ENCODE measurements at regions not wholly inside any gene's neighbourhood (a gene's known extent, or its start where the extent isn't known, plus 50 kb on each side); places are given as distances from the start of the nearest gene placed in this dataset.
A peak's percentile ranks its signal among the peaks of the same experiment; 100 is the strongest.

DNA sequence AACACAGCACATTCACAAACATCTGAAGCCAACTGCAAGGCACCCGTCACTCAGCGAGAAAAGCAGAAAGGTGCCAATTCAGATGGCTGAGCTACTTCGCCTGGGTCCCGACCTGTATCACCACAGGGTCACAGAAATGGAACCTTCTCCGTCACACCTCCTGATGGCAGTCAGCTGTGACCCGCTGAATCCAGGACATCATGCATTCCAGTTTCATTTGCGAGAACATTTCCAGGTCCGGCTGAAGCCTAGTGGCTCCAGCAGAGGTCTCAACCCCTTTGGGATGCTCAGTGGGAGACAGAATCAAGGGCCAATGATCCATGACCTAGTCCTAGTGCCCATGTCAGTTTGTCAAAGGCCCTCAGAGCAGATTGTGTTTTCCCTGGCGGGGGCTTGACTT, 193.6 kb upstream of the KLF14 start:
- no peaks in the 10 kb centered on the region for H3K9me3 Mint-ChIP-seq (ENCODE audit: insufficient read depth)
- Histone ChIP-seq H3K79me2 (ENCODE audit: control insufficient read depth, insufficient read depth, low read length) (peaks cover 96% of the 10 kb centered on the region), H3K27ac (ENCODE audit: low read length in 2 of 2) (peak overlapping the region in 1 of 2 donors; percentile 39), H3K36me3 (replicated peaks in 1 of 2; ENCODE audit: control extremely low read depth in 1 of 2, control insufficient read depth in 1 of 2, extremely low read depth in 1 of 2, insufficient read depth in 2 of 2, low read length in 1 of 2) (peaks cover 2 to 8% of the 10 kb centered on the region in 2 experiments), H3K4me3 (ENCODE audit: control extremely low read depth in 1 of 5, extremely low read depth in 1 of 5, insufficient read depth in 1 of 5, low read depth in 2 of 5, low read length in 4 of 5) (no peak overlapping the region), H3K9me3 (ENCODE audit: control extremely low read depth in 1 of 3, control insufficient read depth in 2 of 3, insufficient read depth in 1 of 3, low read length in 2 of 3) (no peaks in the 10 kb centered on the region), H4K20me1 (ENCODE audit: control insufficient read depth, insufficient read depth, low read length, poor library complexity, severe bottlenecking) (peaks cover 35% of the 10 kb centered on the region), H3K4me2 (replicated peaks; ENCODE audit: low read depth, low read length, poor library complexity, severe bottlenecking) (no peak overlapping the region), H3K4me1 (ENCODE audit: control insufficient read depth in 2 of 2, insufficient read depth in 2 of 2, low read length in 2 of 2) (peaks cover 37 to 45% of the 10 kb centered on the region in 2 donors), H2AFZ (ENCODE audit: insufficient read depth, low read depth, low read length, poor library complexity, severe bottlenecking) (no peak overlapping the region), H3K9ac (ENCODE audit: low read length) (no peak overlapping the region), H3K27me3 (replicated peaks in 1 of 4; ENCODE audit: control extremely low read depth in 1 of 4, control insufficient read depth in 3 of 4, insufficient read depth in 4 of 4, low read length in 3 of 4) (no peaks in the 10 kb centered on the region)
- peak overlapping the region; percentile 71 for H3K27ac Mint-ChIP-seq
- no peak for DNase-seq
- no peak for ATAC-seq (ENCODE audit: low read depth)
- H3K27me3 Mint-ChIP-seq: no peaks in the 10 kb centered on the region
- ChIA-PET CTCF (interaction anchor here (0.8 to 2.0 kb wide), 4 partner anchors 13 to 178 kb away, joined by 3 to 6 read pairs (median 4); no protein-coding TSS in a partner anchor), POLR2A (no interaction called here)
- TF ChIP-seq, protein P1, sequence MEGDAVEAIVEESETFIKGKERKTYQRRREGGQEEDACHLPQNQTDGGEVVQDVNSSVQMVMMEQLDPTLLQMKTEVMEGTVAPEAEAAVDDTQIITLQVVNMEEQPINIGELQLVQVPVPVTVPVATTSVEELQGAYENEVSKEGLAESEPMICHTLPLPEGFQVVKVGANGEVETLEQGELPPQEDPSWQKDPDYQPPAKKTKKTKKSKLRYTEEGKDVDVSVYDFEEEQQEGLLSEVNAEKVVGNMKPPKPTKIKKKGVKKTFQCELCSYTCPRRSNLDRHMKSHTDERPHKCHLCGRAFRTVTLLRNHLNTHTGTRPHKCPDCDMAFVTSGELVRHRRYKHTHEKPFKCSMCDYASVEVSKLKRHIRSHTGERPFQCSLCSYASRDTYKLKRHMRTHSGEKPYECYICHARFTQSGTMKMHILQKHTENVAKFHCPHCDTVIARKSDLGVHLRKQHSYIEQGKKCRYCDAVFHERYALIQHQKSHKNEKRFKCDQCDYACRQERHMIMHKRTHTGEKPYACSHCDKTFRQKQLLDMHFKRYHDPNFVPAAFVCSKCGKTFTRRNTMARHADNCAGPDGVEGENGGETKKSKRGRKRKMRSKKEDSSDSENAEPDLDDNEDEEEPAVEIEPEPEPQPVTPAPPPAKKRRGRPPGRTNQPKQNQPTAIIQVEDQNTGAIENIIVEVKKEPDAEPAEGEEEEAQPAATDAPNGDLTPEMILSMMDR (IDR thresholded peaks at IDR 0.05): no peak
- no peak for TF ChIP-seq EZH2 (IDR thresholded peaks at IDR 0.05; ENCODE audit: borderline replicate concordance, insufficient read depth, low read depth, low read length, poor library complexity, severe bottlenecking)
- H3K4me1 Mint-ChIP-seq: peaks cover 70% of the 10 kb centered on the region
- intact Hi-C loops (cut with micrococcal nuclease): loop anchor here (2.0 kb wide), 2 partner anchors 15 kb away; no protein-coding TSS in a partner anchor
- 96% methylated on average over 8 of the region's 9 CpGs for WGBS (ENCODE audit: insufficient coverage)
- H3K4me3 Mint-ChIP-seq: no peak overlapping the region

DNA sequence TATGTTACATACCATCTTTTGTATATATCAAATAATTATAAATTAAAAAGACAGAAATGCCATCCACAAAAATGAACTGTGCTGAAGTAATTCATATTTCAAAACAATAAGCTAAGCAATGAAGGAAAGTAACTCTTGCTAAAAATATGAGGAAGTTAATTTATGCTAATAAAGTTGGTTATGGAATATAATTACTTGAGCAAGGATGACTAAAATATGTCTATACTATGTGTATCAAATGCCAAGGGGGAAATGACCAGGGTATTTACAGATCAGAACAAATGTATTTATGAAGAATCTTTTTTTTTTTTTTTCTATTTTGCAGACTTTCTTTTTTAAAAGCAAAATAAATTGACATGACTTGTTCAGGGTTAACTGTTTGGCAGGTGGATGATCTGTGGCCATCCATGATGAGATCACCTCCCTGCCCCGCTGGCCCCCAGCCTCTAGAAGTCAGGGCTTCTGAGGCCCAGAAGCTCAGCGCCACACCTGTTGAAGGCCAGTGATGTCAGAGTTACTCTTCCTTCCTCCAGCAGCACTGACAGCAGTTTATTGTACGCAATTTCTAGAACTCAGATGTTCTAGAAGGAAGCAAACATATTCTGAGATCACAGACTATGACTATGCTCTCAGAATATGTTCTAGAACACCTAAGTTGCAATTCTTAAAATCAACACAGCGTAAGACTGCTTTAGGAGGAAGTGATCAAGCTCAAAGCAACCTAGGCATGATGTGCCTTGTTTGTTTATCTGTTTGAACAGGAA, 196.1 kb upstream of the KLF14 start:
- H3K9ac ChIP-seq (ENCODE audit: low read length): no peak overlapping the region
- intact Hi-C loops (cut with micrococcal nuclease): no loop called here

More for the DNA sequence above, 196.1 kb upstream of the KLF14 start:
- Histone ChIP-seq H3K4me2 (replicated peaks; ENCODE audit: low read depth, low read length, poor library complexity, severe bottlenecking) (peak overlapping the region; percentile 32), H3K79me2 (ENCODE audit: control insufficient read depth, insufficient read depth, low read length) (peaks cover 98% of the 10 kb centered on the region), H3K4me3 (ENCODE audit: control extremely low read depth in 1 of 5, extremely low read depth in 1 of 5, insufficient read depth in 1 of 5, low read depth in 2 of 5, low read length in 4 of 5) (no peak overlapping the region), H4K20me1 (ENCODE audit: control insufficient read depth, insufficient read depth, low read length, poor library complexity, severe bottlenecking) (peaks cover 37% of the 10 kb centered on the region), H3K9me3 (ENCODE audit: control extremely low read depth in 1 of 3, control insufficient read depth in 2 of 3, insufficient read depth in 1 of 3, low read length in 2 of 3) (no peaks in the 10 kb centered on the region), H3K4me1 (ENCODE audit: control insufficient read depth in 2 of 2, insufficient read depth in 2 of 2, low read length in 2 of 2) (peaks cover 36 to 40% of the 10 kb centered on the region in 2 donors), H3K27me3 (replicated peaks in 1 of 4; ENCODE audit: control extremely low read depth in 1 of 4, control insufficient read depth in 3 of 4, insufficient read depth in 4 of 4, low read length in 3 of 4) (no peaks in the 10 kb centered on the region), H3K27ac (ENCODE audit: low read length in 2 of 2) (peak overlapping the region; percentile 48 to 86), H2AFZ (ENCODE audit: insufficient read depth, low read depth, low read length, poor library complexity, severe bottlenecking) (no peak overlapping the region), H3K36me3 (replicated peaks in 1 of 2; ENCODE audit: control extremely low read depth in 1 of 2, control insufficient read depth in 1 of 2, extremely low read depth in 1 of 2, insufficient read depth in 2 of 2, low read length in 1 of 2) (peaks cover 3 to 15% of the 10 kb centered on the region in 2 experiments)
- TF ChIP-seq, protein P1 (IDR thresholded peaks at IDR 0.05): no peak
- TF ChIP-seq EZH2 (IDR thresholded peaks at IDR 0.05; ENCODE audit: borderline replicate concordance, insufficient read depth, low read depth, low read length, poor library complexity, severe bottlenecking): no peak
- Mint-ChIP-seq H3K9me3 (ENCODE audit: insufficient read depth) (no peaks in the 10 kb centered on the region), H3K27ac (peak overlapping the region; percentile 91), H3K4me1 (peaks cover 71% of the 10 kb centered on the region), H3K4me3 (peak overlapping the region; percentile 38), H3K27me3 (no peaks in the 10 kb centered on the region)
- DNase-seq (peak; percentile 81), ATAC-seq (ENCODE audit: low read depth) (peak; percentile 57)
- CTCF ChIA-PET: interaction anchor here (0.9 to 3.5 kb wide), 5 partner anchors 15 to 373 kb away, joined by 3 to 12 read pairs (median 4); no protein-coding TSS in a partner anchor
- WGBS (ENCODE audit: insufficient coverage): 77% methylated on average over 4 of the region's 4 CpGs
- POLR2A ChIA-PET: interaction anchor here (0.7 to 1.2 kb wide), 4 partner anchors 8 to 29 kb away, joined by 3 to 4 read pairs (median 3); no protein-coding TSS in a partner anchor

Measured in B cell (primary cell).